HG03558 (cell line): ENCODE measurements at regions not wholly inside any gene's neighbourhood (a gene's known extent, or its start where the extent isn't known, plus 50 kb on each side); places are given as distances from the start of the nearest gene placed in this dataset.
"Not testable (repeated sequence)": the region's sequence is repeated elsewhere in the genome, so short reads cannot be mapped to it uniquely, and the experiment has no call there.

Experiments used
- ATAC-seq: cut with Tn5 transposase; IDR thresholded peaks from one replicate; pipeline ENCODE4 v1.9.1; 2021; ENCODE audit warnings: moderate number of reproducible peaks; ENCODE audit not compliant: unreplicated experiment; ENCODE audit errors: extremely low read depth

GRCh38 chr4:28475381-28475780 lies 1614.7 kb downstream of the STIM2 start:
- ATAC-seq = no peak

DNA sequence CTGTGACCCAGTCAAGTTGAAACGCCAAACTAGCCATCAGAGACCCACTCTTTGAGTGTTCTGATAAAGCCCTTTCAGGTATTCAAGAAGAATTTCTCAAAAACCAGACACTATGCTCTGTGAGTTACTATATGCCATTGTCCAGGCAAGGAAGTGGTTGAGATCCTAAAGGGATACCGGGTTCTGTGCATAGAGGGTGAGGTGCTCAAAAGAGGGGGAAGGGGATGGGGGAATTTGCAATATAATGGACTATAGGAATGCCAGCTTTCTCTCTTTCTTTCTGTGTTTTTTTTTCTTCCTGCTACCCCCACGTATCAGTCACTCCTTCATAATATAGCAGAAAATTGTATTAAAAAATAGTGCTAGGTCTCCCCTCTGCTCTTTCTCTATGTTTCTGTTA lies 1619.0 kb downstream of the STIM2 start:
- no peak for ATAC-seq

DNA sequence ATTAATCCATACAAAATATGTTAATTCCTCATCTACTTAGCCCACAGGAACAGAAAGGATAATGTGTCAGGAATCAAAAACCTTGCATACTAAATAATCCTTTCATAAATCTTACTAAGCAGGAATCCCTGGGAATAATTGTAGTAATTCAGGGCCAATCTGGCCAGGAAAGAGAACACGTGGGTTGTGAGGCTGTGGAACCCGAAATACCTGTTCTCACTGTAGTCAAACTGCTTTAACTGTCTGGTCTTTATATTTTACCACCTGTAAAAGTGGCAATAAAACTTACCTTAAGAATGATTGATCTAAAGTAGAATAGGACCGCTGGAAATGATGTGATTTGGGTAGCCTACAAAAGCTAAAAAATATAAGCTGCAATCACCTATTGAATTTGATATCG lies 1620.9 kb downstream of the STIM2 start:
- no peak for ATAC-seq

GRCh38 chr4:28482580-28483270 lies 1622.1 kb downstream of the STIM2 start:
- no peak for ATAC-seq

- ATAC-seq = no peak
Measured at GRCh38 chr4:28488021-28488420, 1627.4 kb downstream of the STIM2 start.

DNA sequence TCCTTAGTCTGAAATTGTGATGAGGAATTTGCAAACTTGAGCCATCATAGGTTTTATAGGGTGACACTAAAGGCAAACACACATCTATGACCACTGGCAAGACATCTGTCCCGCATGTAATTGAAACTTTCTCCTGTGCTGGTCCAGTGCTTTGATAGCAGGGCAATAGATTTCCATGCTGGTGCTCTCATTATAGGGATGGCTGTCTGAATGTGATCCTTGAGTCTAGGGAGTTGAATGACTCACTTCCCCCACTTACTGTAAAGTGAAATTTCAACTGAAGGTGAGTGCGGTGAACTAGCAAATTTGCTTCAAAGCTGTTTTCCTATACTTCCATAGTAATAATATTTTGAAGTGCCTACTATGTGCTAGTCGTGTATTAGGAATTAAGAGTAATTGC lies 1630.0 kb downstream of the STIM2 start:
- no peak for ATAC-seq

DNA sequence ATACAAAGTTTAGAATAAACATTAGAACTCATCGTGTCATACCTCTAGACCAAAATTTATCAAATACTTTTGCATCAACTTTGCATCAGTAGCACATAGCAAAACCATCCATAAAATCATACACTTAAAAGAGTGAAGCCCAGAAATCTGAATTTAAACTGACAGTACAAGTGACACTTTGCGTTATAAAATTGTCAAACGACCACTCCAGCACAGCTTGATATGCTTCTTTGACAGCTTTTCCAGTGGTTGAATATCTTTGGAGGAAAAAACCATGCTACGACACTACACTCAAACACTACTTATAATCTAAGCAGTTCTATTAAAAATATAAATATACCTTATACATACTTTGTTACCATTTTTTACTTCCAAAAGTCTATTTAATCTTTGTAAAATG lies 1644.4 kb downstream of the STIM2 start:
- no peak for ATAC-seq

GRCh38 chr4:28508636-28509035 lies 1648.0 kb downstream of the STIM2 start:
- no peak for ATAC-seq

GRCh38 chr4:28514766-28515165 lies 1654.1 kb downstream of the STIM2 start:
- ATAC-seq = not testable (repeated sequence)

DNA sequence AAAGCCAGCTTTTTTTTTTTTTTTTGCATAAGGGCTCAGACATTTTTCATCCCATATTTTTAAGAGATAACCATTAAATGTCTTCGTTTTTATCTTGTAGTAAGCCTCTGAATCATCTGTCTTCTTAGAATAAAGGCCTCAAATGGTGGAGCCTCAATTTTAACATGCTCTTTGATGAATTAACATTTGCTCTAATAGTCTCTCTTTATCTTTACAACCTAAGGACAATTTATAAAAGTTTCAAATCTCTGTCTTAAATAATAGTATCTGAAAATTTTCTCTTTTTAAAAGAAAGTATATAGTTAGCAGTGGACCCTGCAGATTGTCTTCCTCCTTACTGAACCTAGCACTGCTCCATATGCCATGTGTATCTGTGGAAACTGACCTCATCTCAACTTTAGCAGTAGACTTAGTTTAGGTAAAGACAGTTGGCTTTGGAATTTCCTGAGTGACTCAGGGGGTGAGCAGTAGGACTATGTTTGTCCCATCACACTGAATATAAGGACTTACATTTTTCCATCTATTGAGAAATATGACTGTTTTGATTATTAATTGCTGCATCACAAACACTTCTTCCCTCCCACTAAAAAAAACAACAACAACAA lies 1658.0 kb downstream of the STIM2 start:
- ATAC-seq = no peak

- ATAC-seq = no peak
Measured at GRCh38 chr4:28523681-28524190, 1663.1 kb downstream of the STIM2 start.

GRCh38 chr4:28536124-28536523 lies 1675.5 kb downstream of the STIM2 start:
- ATAC-seq = no peak

DNA sequence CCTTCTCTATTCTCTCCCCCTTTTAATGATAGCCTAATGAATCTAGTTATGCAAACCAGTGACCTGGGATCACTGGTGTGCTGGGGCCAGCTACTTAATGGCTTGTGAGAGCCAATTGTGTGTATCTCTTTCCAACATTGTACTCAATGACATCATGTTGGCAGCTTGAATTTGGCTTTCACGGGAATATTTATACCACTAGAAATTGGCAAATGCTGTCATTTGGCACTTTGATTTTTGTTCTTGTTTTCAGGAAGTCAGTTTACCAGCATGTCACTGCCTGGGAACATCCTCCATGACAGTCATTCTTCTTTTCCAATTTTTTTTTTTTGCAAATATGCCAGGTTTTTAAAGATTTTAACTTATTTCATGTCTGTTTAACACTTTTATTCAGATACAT lies 1685.3 kb downstream of the STIM2 start:
- ATAC-seq = no peak

GRCh38 chr4:28548136-28548535 lies 1687.5 kb downstream of the STIM2 start:
- no peak for ATAC-seq

DNA sequence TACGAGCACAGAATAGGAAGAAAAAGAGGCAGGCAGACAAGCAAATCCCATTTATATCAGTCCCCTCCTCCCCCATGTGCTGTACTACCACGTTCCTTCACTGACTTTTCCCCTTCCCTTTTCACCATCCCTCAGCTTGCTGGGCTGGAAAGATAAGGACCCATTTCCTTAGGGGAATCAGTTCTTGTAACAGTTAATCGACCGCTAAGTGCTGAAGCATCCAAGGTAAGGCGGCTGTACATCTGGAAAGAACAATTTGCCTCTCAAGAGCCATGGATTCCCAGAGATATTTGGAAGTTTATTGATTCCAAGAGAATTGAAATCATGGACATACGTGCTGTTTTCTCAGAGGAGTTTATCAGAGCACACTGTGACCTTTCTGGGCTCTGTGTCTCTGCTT lies 1688.0 kb downstream of the STIM2 start:
- no peak for ATAC-seq

DNA sequence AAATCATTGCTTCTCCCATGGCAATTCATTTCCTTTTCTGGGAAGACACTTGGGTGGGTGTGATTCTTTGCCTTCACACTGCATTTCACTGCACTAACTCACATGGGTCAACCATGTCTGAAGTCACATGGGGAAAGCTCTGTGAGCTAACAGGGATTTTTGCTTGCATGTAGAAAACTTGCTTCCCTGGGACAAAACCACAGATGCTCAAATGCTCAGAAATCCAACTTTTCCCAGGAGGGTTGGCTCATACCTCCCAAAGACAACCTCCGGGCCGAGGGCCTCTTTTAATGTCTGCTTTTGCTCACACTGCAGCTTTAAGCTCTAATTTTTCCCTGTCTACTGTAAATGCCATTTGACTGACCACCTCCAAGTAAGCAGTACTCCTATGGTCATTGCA lies 1695.2 kb downstream of the STIM2 start:
- no peak for ATAC-seq

DNA sequence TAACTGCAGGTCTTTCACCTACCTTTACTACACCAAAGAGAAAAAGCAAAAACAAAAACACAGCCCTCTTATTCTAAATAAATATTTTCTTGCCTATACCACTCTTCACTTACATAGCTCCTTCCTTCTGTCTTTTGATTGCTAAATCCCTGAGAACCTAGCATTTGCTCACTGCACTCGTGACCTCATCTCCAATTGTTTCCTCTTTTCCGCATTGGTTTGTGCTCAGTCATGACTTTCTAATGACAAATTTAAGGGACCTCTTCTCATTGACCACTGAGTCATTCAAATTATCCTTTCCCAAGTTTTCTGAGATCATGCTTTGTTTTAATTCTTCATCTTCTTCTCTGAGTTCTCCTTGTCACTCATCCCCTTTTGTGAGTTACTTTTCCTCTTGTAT lies 1697.1 kb downstream of the STIM2 start:
- no peak for ATAC-seq

GRCh38 chr4:28558895-28559294 lies 1698.3 kb downstream of the STIM2 start:
- no peak for ATAC-seq

- ATAC-seq = no peak
Measured at GRCh38 chr4:28562913-28563312, 1702.3 kb downstream of the STIM2 start.

- no peak for ATAC-seq
Measured at GRCh38 chr4:28565396-28565795, 1704.8 kb downstream of the STIM2 start.

DNA sequence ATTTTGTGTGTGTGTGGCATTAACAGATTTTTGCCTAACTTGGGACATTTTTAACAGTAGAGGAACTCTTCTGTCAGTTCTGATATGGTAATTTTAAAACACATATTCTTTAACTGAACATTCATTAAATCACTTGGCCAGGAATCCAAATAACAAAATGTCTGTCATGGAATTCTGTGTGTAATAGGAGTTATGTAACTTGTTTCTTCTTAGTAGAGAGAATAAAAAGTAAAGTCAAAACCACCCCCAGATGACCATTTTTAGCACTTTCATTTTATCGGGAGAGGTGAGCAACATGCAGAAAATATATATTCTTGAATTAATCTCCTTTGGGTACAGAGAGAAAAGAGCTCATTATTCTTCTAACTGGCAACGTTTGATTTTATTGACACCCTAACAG lies 1740.3 kb downstream of the STIM2 start:
- no peak for ATAC-seq

- no peak for ATAC-seq
Measured at GRCh38 chr4:28621591-28621990, 1761.0 kb downstream of the STIM2 start.
